ENCODE measurements at regions not wholly inside any gene's neighbourhood (a gene's known extent, or its start where the extent isn't known, plus 50 kb on each side); places are given as distances from the start of the nearest gene placed in this dataset.

DNA sequence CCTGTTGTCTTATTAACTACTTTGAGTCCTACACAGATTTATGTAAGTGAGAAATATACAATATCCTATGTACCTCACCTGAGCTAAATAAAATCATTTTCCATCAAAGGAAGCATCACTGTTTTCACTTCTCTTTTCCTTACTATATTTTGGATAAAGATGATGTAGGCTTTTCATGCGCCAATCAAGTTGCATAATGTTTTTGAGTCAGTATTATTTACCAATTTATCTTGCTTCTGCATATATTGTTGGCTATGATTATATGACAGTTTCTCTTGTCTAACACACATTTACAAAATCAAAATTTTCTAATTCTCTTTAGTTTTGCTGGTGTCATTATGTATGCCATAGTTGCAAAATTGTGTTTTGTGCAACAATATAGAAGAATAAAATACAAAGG lies 67.9 kb upstream of the FRY start:
- TF ChIP-seq, protein P1, sequence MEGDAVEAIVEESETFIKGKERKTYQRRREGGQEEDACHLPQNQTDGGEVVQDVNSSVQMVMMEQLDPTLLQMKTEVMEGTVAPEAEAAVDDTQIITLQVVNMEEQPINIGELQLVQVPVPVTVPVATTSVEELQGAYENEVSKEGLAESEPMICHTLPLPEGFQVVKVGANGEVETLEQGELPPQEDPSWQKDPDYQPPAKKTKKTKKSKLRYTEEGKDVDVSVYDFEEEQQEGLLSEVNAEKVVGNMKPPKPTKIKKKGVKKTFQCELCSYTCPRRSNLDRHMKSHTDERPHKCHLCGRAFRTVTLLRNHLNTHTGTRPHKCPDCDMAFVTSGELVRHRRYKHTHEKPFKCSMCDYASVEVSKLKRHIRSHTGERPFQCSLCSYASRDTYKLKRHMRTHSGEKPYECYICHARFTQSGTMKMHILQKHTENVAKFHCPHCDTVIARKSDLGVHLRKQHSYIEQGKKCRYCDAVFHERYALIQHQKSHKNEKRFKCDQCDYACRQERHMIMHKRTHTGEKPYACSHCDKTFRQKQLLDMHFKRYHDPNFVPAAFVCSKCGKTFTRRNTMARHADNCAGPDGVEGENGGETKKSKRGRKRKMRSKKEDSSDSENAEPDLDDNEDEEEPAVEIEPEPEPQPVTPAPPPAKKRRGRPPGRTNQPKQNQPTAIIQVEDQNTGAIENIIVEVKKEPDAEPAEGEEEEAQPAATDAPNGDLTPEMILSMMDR (IDR thresholded peaks at IDR 0.05) = no peak
- TF ChIP-seq EZH2phosphoT487 (IDR thresholded peaks at IDR 0.05) (no peak), EZH2 (IDR thresholded peaks at IDR 0.05) (no peak)
